ENCODE measurements at regions not wholly inside any gene's neighbourhood (a gene's known extent, or its start where the extent isn't known, plus 50 kb on each side); places are given as distances from the start of the nearest gene placed in this dataset.

GRCh38 chr5:111668477-111669414 is 88.2 kb downstream of the NREP start:
- TF ChIP-seq CTCF (IDR thresholded peaks at IDR 0.05 in 4 of 5, conservative IDR thresholded peaks at IDR 0.05 in 1 of 5) (no peak), POLR2A (IDR thresholded peaks at IDR 0.05) (no peak)

Measured in gastrocnemius medialis (tissue), 4 donors.